Fibroblast of pulmonary artery (primary cell): ENCODE measurements at regions not wholly inside any gene's neighbourhood (a gene's known extent, or its start where the extent isn't known, plus 50 kb on each side); places are given as distances from the start of the nearest gene placed in this dataset.

Experiments used
- DNase-seq: peaks from one replicate; pipeline ENCODE4 v3.0.0-alpha.2; 2010; ENCODE audit warnings: low read depth
- H3K4me3 ChIP-seq: replicated peaks from 2 replicates; pipeline ENCODE4 v1.5.1; 2011; ENCODE audit warnings: low read depth, mild to moderate bottlenecking, control low read depth, low read length, moderate library complexity
- CTCF ChIP-seq: IDR thresholded peaks from 2 replicates; pipeline ENCODE4 v1.5.1; 2011; ENCODE audit warnings: mild to moderate bottlenecking, control low read depth, low read length, inconsistent platforms; ENCODE audit errors: missing control alignments

GRCh38 chr2:83565181-83565580 is 893.9 kb downstream of the SUCLG1 start:
- H3K4me3 ChIP-seq: no peak overlapping the region
- TF ChIP-seq CTCF: no peak
- no peak for DNase-seq

- no peak for DNase-seq
- TF ChIP-seq CTCF: no peak
- no peak overlapping the region for H3K4me3 ChIP-seq
These were observed 897.5 kb downstream of the SUCLG1 start for GRCh38 chr2:83561592-83561991.

DNA sequence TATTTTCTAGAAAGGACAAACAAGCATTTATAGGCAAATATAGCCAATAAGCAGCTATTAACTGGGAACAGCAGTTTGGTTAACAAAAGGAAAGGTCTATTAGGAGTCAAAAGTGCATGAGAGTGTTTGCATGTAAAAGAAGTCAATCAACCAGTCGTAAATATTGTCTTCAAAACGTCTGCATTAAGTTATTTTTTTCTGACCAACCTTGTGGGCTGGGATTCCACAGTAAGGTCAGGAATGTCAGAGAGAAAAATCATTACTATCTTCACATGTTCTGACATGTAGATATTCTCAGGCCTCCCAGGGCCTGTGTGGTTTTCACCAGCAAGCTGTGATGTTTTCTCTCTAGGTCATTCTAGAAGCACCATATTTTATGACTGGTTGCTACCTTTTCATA is 922.5 kb downstream of the SUCLG1 start:
- H3K4me3 ChIP-seq: no peak overlapping the region
- TF ChIP-seq CTCF: no peak
- no peak for DNase-seq

DNA sequence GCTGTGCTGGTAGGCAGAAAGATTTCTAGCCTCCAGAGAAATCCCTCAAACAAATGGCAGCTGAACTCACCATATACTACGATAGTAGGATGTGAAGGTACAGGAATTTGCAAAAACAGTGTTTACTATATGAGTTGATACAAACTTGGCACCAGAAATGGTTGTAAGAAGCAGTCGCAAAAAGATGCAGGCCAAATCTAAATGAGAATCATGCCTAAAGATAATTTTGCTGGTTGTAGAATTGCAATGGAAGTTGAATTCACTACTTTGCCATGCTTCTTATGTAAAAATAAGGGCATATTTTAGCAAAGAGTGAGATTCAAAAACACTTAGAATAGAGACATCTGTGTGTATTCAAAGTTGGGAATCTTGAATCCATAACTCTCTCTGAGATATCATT is 924.7 kb downstream of the SUCLG1 start:
- H3K4me3 ChIP-seq: no peak overlapping the region
- TF ChIP-seq CTCF: no peak
- DNase-seq: no peak

- no peak for TF ChIP-seq CTCF
- peak; percentile 0 for DNase-seq
- H3K4me3 ChIP-seq: no peak overlapping the region
These were observed 927.8 kb downstream of the SUCLG1 start for GRCh38 chr2:83531206-83531826.

- no peak for DNase-seq
- TF ChIP-seq CTCF: no peak
These were observed 930.3 kb downstream of the SUCLG1 start for GRCh38 chr2:83528767-83529166.

GRCh38 chr2:83522891-83523493 is 936.1 kb downstream of the SUCLG1 start:
- H3K4me3 ChIP-seq: no peak overlapping the region
- no peak for TF ChIP-seq CTCF
- DNase-seq: no peak

More at GRCh38 chr2:83528767-83529166, 930.3 kb downstream of the SUCLG1 start:
- no peak overlapping the region for H3K4me3 ChIP-seq
